AG10803 (cell line): ENCODE measurements at regions not wholly inside any gene's neighbourhood (a gene's known extent, or its start where the extent isn't known, plus 50 kb on each side); places are given as distances from the start of the nearest gene placed in this dataset.

Source experiments
- DNase-seq: peaks from one replicate; pipeline ENCODE4 v3.0.0; 2010; ENCODE audit warnings: low read depth
- H3K4me3 ChIP-seq: 2 replicates; pipeline ENCODE4 v1.5.1; 2011; ENCODE audit warnings: mild to moderate bottlenecking, low read length, control low read depth
- TF ChIP-seq, protein P1 (sequence below): conservative IDR thresholded peaks from 2 replicates; pipeline ENCODE4 v1.5.1; 2011; ENCODE audit warnings: mild to moderate bottlenecking, low read length, control low read depth, inconsistent platforms

DNA sequence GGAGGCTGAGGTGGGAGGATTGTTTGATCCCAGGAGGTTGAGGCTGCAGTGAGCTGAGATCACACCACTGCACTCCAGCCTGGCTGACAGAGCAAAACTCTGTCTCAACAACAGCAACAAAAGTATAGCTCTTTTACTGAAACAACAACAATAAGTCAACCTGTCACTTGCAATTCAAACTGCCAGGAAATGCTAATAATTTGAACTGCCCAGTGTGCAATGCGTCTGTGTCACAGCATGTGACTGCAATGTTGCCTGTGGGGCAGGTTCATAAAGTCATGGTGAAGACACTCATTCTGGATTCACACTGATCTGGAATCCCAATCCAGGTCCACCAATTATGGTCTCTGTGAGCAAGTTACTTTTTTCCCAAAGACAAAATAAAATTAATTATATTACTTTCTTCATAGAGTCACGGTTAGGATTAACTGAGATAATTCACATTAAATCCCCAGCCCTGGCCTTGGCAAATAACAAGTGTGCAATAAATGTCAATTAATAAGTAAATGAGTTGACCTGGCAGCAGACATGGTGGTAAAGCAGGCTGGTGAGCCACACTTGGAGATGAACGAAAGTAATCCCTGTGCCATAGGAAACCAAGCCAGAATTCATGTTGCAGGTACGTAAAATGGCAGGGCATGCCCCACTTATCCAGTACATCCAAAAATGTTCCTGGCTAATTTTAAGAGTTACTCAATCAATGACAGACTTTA is 89.1 kb upstream of the CPSF6 start:
- H3K4me3 ChIP-seq = no peak overlapping the region
- TF ChIP-seq, protein P1, sequence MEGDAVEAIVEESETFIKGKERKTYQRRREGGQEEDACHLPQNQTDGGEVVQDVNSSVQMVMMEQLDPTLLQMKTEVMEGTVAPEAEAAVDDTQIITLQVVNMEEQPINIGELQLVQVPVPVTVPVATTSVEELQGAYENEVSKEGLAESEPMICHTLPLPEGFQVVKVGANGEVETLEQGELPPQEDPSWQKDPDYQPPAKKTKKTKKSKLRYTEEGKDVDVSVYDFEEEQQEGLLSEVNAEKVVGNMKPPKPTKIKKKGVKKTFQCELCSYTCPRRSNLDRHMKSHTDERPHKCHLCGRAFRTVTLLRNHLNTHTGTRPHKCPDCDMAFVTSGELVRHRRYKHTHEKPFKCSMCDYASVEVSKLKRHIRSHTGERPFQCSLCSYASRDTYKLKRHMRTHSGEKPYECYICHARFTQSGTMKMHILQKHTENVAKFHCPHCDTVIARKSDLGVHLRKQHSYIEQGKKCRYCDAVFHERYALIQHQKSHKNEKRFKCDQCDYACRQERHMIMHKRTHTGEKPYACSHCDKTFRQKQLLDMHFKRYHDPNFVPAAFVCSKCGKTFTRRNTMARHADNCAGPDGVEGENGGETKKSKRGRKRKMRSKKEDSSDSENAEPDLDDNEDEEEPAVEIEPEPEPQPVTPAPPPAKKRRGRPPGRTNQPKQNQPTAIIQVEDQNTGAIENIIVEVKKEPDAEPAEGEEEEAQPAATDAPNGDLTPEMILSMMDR = no peak
- no peak for DNase-seq

DNA sequence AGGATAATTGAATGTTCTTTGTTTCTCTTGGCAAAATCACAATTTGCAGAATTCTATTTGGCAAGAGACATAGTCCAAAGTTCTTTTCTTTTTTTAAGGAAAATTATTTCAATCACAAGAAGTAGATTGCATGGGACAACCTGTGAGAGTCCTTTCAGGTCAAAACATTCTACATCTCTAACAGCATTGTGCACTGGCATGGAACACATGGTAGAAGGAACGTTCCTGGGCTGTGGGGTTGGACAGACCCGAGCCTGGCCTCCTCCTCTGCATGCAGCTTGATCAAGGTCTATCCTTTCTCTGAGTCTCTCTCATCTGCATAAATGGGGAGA is 88.6 kb upstream of the CPSF6 start:
- no peak overlapping the region for H3K4me3 ChIP-seq
- TF ChIP-seq, protein P1 = no peak
- DNase-seq = no peak

DNA sequence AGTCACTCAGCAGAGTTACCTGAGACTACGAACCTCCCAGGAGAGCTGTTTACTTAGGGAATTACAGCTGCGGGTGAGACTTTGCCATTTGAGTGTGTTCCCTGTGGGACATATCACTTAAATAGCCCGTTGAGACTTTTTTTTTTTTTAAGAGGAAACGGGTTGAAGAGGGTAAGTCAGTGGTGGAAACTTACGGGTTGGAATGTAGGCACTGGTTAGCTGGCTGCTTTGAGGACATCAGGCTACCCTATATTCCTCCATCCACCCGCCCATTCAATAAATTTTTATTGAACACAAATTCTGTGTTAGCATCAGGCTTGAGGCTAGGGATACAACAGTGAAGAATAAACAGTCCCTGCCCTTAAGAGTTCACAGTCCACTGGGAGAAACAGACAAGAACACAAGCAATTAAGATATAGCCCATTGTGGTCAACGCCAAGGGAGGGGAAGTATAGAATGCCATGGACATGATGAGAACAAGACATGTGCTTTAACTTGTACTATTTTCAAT is 88.1 kb upstream of the CPSF6 start:
- TF ChIP-seq, protein P1 = no peak
- DNase-seq = peak; percentile 12
- H3K4me3 ChIP-seq = no peak overlapping the region

DNA sequence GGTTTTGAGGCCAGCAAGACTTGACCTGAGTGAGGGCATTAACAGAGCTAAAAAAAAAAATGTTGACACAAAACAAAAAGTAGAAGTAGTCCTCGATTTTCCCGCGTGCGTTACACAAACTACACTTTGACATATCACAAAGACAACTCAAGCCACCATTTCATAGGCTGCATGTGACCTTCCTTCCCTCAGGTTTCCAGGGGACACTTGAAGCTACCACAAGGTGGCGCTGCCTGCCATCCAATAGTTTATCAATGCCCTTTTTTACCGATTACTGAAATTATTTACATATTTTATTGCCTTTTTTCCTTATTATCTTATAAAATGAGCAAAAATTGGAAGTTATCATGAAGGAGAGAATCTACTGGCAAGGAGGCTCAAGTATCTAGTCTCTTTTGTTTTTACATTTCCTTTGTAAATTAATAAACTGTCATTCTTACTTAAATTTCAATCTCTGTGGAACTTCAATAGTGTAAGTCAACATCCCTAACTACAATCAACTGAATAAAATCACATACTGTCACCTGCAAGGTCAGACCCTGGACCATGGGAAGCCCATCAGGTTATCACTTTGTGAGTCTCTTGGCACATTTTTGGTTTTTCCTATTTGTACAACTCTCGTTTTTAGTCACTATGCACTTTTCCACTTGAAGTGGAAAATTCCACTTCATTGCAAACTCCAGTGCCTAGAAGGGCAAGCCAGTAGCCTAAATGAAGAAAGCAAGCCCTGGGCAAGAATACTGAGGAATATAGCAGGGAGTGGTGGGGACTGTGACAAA is 84.6 kb upstream of the CPSF6 start:
- TF ChIP-seq, protein P1 = peak; percentile 98
- peak; percentile 52 for DNase-seq
- no peak overlapping the region for H3K4me3 ChIP-seq

DNA sequence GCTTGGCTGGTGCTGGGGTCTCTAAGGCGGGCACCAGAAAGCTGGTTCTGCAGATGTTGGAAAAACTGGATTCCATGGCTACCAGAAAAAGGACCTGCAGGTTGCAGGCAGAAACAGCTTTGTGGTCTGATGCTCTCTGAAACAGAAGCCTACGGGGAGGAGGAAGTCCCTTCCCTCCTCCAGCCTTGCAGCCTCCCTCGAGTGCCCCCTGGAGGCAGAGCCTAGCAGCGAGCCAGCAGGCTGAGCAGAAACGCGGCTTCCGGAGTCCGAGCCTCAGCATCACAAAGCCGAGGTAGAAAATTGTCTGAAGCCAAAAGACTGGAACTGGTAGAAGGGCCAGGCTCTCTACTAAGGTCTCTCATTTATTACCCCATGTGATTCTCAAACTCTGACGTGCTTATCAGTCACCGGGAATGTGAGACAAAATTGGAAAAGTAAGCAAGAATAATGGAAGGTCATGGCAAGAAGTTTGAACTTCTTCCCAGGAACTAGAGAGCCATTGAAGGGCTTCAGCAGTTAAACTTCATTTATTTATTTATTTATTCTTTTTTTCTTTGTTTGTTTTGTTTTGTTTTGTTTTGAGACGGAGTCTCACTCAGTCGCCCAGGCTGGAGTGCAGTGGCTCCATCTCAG is 82.2 kb upstream of the CPSF6 start:
- H3K4me3 ChIP-seq = no peak overlapping the region
- peak; percentile 76 for DNase-seq
- TF ChIP-seq, protein P1 = peak; percentile 97

DNA sequence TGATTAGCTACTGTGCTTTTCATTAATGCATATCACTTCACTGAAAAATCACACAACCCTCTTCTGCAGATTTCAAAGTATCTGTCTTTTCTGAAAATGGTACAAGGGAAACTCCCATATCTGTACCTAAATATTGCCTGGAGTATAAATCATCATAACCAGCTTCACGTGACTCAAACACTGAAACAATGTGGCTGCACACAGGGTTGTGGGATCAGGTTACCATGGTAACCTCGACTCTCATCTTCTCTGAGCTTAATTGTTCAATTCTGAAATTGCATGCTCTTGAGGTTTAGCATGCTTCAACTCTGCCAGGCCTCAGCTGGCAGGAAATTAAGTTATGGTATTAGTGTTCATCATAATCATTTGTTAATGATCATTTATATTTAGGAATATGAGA is 77.5 kb upstream of the CPSF6 start:
- TF ChIP-seq, protein P1 = no peak
- DNase-seq = peak; percentile 13
- H3K4me3 ChIP-seq = no peak overlapping the region
